ENCODE measurements at regions not wholly inside any gene's neighbourhood (a gene's known extent, or its start where the extent isn't known, plus 50 kb on each side); places are given as distances from the start of the nearest gene placed in this dataset.

DNA sequence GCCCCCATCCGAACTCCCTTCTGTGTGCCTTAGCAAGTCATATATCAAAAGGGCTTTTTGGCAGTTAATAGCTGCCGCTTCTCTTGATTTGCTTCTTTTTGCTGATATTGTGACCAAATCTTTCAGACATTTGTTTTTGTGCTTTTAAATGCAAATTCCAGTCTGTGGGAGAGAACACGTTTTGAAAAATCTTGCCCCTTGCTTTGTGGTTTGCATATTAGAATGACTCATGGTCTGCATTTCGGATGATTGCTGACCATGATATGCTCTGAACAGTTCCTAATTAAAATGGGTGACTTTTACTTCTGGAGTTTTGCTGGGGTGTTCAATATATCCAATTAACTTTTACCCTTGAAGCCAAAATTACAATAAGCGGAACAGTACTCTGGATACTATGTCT, 58.2 kb upstream of the ST6GAL2 start:
- TF ChIP-seq, protein P1, sequence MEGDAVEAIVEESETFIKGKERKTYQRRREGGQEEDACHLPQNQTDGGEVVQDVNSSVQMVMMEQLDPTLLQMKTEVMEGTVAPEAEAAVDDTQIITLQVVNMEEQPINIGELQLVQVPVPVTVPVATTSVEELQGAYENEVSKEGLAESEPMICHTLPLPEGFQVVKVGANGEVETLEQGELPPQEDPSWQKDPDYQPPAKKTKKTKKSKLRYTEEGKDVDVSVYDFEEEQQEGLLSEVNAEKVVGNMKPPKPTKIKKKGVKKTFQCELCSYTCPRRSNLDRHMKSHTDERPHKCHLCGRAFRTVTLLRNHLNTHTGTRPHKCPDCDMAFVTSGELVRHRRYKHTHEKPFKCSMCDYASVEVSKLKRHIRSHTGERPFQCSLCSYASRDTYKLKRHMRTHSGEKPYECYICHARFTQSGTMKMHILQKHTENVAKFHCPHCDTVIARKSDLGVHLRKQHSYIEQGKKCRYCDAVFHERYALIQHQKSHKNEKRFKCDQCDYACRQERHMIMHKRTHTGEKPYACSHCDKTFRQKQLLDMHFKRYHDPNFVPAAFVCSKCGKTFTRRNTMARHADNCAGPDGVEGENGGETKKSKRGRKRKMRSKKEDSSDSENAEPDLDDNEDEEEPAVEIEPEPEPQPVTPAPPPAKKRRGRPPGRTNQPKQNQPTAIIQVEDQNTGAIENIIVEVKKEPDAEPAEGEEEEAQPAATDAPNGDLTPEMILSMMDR (conservative IDR thresholded peaks at IDR 0.05; ENCODE audit: low read length): no peak
- TF ChIP-seq EZH2phosphoT487 (IDR thresholded peaks at IDR 0.05; ENCODE audit: borderline replicate concordance, low read depth, low read length): no peak
